ENCODE measurements at regions not wholly inside any gene's neighbourhood (a gene's known extent, or its start where the extent isn't known, plus 50 kb on each side); places are given as distances from the start of the nearest gene placed in this dataset.

DNA sequence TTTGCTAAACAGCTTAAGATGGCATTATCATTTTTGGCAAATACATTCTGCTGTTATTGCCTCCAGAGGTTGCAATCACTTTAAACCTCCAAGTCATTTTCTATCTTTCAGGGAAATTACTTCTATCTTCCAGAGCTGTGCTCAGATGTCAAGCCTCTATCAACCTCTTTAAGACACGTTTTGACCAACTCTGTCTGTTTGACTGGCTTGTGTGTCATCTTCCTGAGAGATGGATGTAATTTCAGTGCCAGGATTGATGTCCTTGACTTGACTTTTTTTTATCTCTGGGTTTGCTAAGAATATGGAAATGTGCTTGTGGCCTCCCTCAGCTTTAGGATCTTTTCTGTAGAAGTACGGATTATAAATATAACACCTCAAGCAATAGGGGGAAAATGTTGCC lies 263.4 kb downstream of the GLUD2 start:
- no peak overlapping the region for H4K8ac ChIP-seq (ENCODE audit: low read depth, low read length)
- no peaks in the 10 kb centered on the region for H3K36me3 ChIP-seq (ENCODE audit: control insufficient read depth in 1 of 2, insufficient read depth in 2 of 2, low read length in 2 of 2)
- H4K91ac ChIP-seq (ENCODE audit: low read depth, low read length), result no peak overlapping the region
- H3K27ac ChIP-seq (ENCODE audit: low read depth, low read length), result no peak overlapping the region
- H4K12ac ChIP-seq (ENCODE audit: low read depth, low read length), result no peak overlapping the region
- no peak overlapping the region for H2BK120ac ChIP-seq (ENCODE audit: insufficient read depth, low read length, poor library complexity)
- H3K14ac ChIP-seq (ENCODE audit: low read length), result no peak overlapping the region
- H2AFZ ChIP-seq (ENCODE audit: insufficient read depth, low read length, poor library complexity), result no peak overlapping the region
- no peaks in the 10 kb centered on the region for H3K79me1 ChIP-seq (ENCODE audit: low read length)
- no CpG with 5 or more reads among the region's 2 CpGs for WGBS (ENCODE audit: extremely low coverage, insufficient coverage, insufficient read length)
- no peak overlapping the region for H2AK5ac ChIP-seq (ENCODE audit: low read length)
- no peak overlapping the region for H2BK5ac ChIP-seq (ENCODE audit: low read depth, low read length, poor library complexity)
- no peak overlapping the region for H3K23ac ChIP-seq (ENCODE audit: low read length)
- no peaks in the 10 kb centered on the region for H3K79me2 ChIP-seq (ENCODE audit: control insufficient read depth, insufficient read depth, low read length, poor library complexity)
- H3K4me2 ChIP-seq (ENCODE audit: low read length), result no peak overlapping the region
- no peaks in the 10 kb centered on the region for H3K4me1 ChIP-seq (ENCODE audit: control insufficient read depth in 1 of 2, insufficient read depth in 2 of 2, low read length in 2 of 2)
- no peak overlapping the region for H3K9ac ChIP-seq (ENCODE audit: low read length)
- DNase-seq, result no peak
- no peak overlapping the region for H3K4me3 ChIP-seq (ENCODE audit: low read depth, low read length)
- H3K4ac ChIP-seq (ENCODE audit: low read depth, low read length), result no peak overlapping the region
- H3K18ac ChIP-seq (ENCODE audit: low read length), result no peak overlapping the region
- H2BK12ac ChIP-seq (ENCODE audit: low read length), result no peak overlapping the region
- no peaks in the 10 kb centered on the region for H3K9me3 ChIP-seq (ENCODE audit: insufficient read depth, low read depth, low read length)
- H3K27me3 ChIP-seq (ENCODE audit: insufficient read depth, low read length), result no peaks in the 10 kb centered on the region

DNA sequence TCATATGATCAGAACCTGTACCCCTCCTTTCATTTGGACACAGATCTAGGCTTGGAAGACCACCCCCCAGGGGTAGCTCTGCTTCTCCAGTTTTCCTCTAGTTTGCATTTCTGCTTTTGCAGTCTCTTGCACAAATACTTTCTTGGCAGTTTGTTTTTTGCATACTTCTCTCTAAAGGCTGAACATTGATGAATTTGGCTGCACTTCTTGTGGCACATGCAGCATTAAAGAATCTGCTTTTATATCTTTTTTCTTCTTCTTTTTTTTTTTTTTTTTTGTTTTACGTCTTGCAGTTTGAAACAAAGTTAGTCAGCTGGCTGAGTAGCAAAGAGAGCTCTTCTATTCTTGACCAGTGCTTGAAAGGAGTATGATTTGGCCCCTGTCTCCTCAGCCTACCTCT lies 273.0 kb downstream of the GLUD2 start:
- Histone ChIP-seq H3K79me1 (ENCODE audit: low read length) (no peaks in the 10 kb centered on the region), H4K91ac (ENCODE audit: low read depth, low read length) (no peak overlapping the region), H2BK120ac (ENCODE audit: insufficient read depth, low read length, poor library complexity) (no peak overlapping the region), H3K4me3 (ENCODE audit: low read depth, low read length) (no peak overlapping the region), H3K27me3 (ENCODE audit: insufficient read depth, low read length) (no peaks in the 10 kb centered on the region), H4K8ac (ENCODE audit: low read depth, low read length) (no peak overlapping the region), H2AK5ac (ENCODE audit: low read length) (no peak overlapping the region), H3K27ac (ENCODE audit: low read depth, low read length) (no peak overlapping the region), H2BK5ac (ENCODE audit: low read depth, low read length, poor library complexity) (no peak overlapping the region), H3K4me2 (ENCODE audit: low read length) (no peak overlapping the region), H3K14ac (ENCODE audit: low read length) (no peak overlapping the region), H3K9me3 (ENCODE audit: insufficient read depth, low read depth, low read length) (no peaks in the 10 kb centered on the region), H3K4me1 (ENCODE audit: control insufficient read depth in 1 of 2, insufficient read depth in 2 of 2, low read length in 2 of 2) (no peaks in the 10 kb centered on the region), H3K18ac (ENCODE audit: low read length) (no peak overlapping the region), H4K12ac (ENCODE audit: low read depth, low read length) (no peak overlapping the region), H3K79me2 (ENCODE audit: control insufficient read depth, insufficient read depth, low read length, poor library complexity) (no peaks in the 10 kb centered on the region), H3K23ac (ENCODE audit: low read length) (no peak overlapping the region), H3K36me3 (ENCODE audit: control insufficient read depth in 1 of 2, insufficient read depth in 2 of 2, low read length in 2 of 2) (no peaks in the 10 kb centered on the region), H2BK12ac (ENCODE audit: low read length) (no peak overlapping the region), H3K4ac (ENCODE audit: low read depth, low read length) (no peak overlapping the region), H2AFZ (ENCODE audit: insufficient read depth, low read length, poor library complexity) (no peak overlapping the region), H3K9ac (ENCODE audit: low read length) (no peak overlapping the region)
- no peak for DNase-seq
- no CpG with 5 or more reads among the region's 1 CpG for WGBS (ENCODE audit: extremely low coverage, insufficient coverage, insufficient read length)

DNA sequence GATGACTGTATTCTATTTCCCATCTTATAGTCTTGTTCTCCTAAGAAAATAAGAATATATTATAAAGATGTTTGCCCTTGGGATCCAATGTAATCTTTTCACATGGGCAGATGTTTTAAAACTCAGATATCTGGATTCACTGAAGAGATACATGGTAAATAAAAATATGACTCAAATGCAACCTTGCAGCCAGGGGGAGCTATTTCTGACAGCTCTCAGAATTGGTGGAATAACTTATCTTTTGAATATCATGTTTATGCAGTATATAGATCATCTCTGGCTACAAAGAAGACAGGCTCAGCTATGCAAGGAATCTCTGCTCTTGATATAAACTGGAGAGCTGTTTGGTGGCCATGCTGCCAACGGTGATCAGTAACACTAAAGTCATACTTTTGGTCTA lies 274.7 kb downstream of the GLUD2 start:
- DNase-seq, result no peak
- Histone ChIP-seq H2AK5ac (ENCODE audit: low read length) (no peak overlapping the region), H3K23ac (ENCODE audit: low read length) (no peak overlapping the region), H2BK120ac (ENCODE audit: insufficient read depth, low read length, poor library complexity) (no peak overlapping the region), H3K36me3 (ENCODE audit: control insufficient read depth in 1 of 2, insufficient read depth in 2 of 2, low read length in 2 of 2) (no peaks in the 10 kb centered on the region), H3K79me1 (ENCODE audit: low read length) (no peaks in the 10 kb centered on the region), H3K4ac (ENCODE audit: low read depth, low read length) (no peak overlapping the region), H3K9ac (ENCODE audit: low read length) (no peak overlapping the region), H3K4me1 (ENCODE audit: control insufficient read depth in 1 of 2, insufficient read depth in 2 of 2, low read length in 2 of 2) (no peaks in the 10 kb centered on the region), H4K91ac (ENCODE audit: low read depth, low read length) (no peak overlapping the region), H3K14ac (ENCODE audit: low read length) (no peak overlapping the region), H3K9me3 (ENCODE audit: insufficient read depth, low read depth, low read length) (no peaks in the 10 kb centered on the region), H3K27me3 (ENCODE audit: insufficient read depth, low read length) (no peaks in the 10 kb centered on the region), H3K4me3 (ENCODE audit: low read depth, low read length) (no peak overlapping the region), H4K12ac (ENCODE audit: low read depth, low read length) (no peak overlapping the region), H3K4me2 (ENCODE audit: low read length) (no peak overlapping the region), H3K79me2 (ENCODE audit: control insufficient read depth, insufficient read depth, low read length, poor library complexity) (no peaks in the 10 kb centered on the region), H3K18ac (ENCODE audit: low read length) (no peak overlapping the region), H3K27ac (ENCODE audit: low read depth, low read length) (no peak overlapping the region), H4K8ac (ENCODE audit: low read depth, low read length) (no peak overlapping the region), H2AFZ (ENCODE audit: insufficient read depth, low read length, poor library complexity) (no peak overlapping the region), H2BK5ac (ENCODE audit: low read depth, low read length, poor library complexity) (no peak overlapping the region), H2BK12ac (ENCODE audit: low read length) (no peak overlapping the region)
- no CpG with 5 or more reads among the region's 1 CpG for WGBS (ENCODE audit: extremely low coverage, insufficient coverage, insufficient read length)

DNA sequence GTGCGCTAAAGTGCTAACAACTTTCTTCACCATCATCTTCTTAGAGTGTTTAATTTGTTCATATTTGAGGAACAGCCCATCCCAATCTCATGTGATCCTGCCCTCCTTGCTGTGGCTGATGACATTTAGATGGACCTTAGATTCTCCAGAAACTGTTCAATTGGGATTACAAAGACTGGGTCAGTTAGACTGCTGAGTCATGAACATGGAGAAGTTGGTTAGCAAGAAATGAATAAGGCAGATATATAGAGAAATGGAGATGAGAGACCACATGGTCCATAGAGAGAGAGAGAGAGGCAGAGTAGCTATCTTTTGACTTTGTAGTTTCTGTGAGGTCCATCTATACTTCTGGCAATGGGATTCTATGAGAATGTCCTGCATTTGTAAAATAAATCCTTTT lies 275.9 kb downstream of the GLUD2 start:
- Histone ChIP-seq H3K4me1 (ENCODE audit: control insufficient read depth in 1 of 2, insufficient read depth in 2 of 2, low read length in 2 of 2) (no peaks in the 10 kb centered on the region), H3K27me3 (ENCODE audit: insufficient read depth, low read length) (no peaks in the 10 kb centered on the region), H3K18ac (ENCODE audit: low read length) (no peak overlapping the region), H3K4me2 (ENCODE audit: low read length) (no peak overlapping the region), H2AFZ (ENCODE audit: insufficient read depth, low read length, poor library complexity) (no peak overlapping the region), H3K4me3 (ENCODE audit: low read depth, low read length) (no peak overlapping the region), H3K23ac (ENCODE audit: low read length) (no peak overlapping the region), H4K91ac (ENCODE audit: low read depth, low read length) (no peak overlapping the region), H3K9ac (ENCODE audit: low read length) (no peak overlapping the region), H3K27ac (ENCODE audit: low read depth, low read length) (no peak overlapping the region), H4K12ac (ENCODE audit: low read depth, low read length) (no peak overlapping the region), H2BK120ac (ENCODE audit: insufficient read depth, low read length, poor library complexity) (no peak overlapping the region), H3K9me3 (ENCODE audit: insufficient read depth, low read depth, low read length) (no peaks in the 10 kb centered on the region), H2AK5ac (ENCODE audit: low read length) (no peak overlapping the region), H2BK5ac (ENCODE audit: low read depth, low read length, poor library complexity) (no peak overlapping the region), H3K79me1 (ENCODE audit: low read length) (no peaks in the 10 kb centered on the region), H3K14ac (ENCODE audit: low read length) (no peak overlapping the region), H3K4ac (ENCODE audit: low read depth, low read length) (no peak overlapping the region), H3K79me2 (ENCODE audit: control insufficient read depth, insufficient read depth, low read length, poor library complexity) (no peaks in the 10 kb centered on the region), H3K36me3 (ENCODE audit: control insufficient read depth in 1 of 2, insufficient read depth in 2 of 2, low read length in 2 of 2) (no peaks in the 10 kb centered on the region), H2BK12ac (ENCODE audit: low read length) (no peak overlapping the region), H4K8ac (ENCODE audit: low read depth, low read length) (no peak overlapping the region)
- WGBS (ENCODE audit: extremely low coverage, insufficient coverage, insufficient read length), result no CpG with 5 or more reads among the region's 1 CpG
- DNase-seq, result no peak
